Neuronal stem cell (in vitro differentiated cells): ENCODE measurements at regions not wholly inside any gene's neighbourhood (a gene's known extent, or its start where the extent isn't known, plus 50 kb on each side); places are given as distances from the start of the nearest gene placed in this dataset.
A peak's percentile ranks its signal among the peaks of the same experiment; 100 is the strongest.

ENCODE experiments used
- DNase-seq: peaks from one replicate; pipeline ENCODE4 v3.0.0-alpha.2; 2013; ENCODE audit warnings: low spot score
- H2AFZ ChIP-seq: one replicate; pipeline ENCODE4 v1.6.1; 2013; ENCODE audit warnings: mild to moderate bottlenecking, low read length, inconsistent platforms
- H2AK5ac ChIP-seq: 2 replicates; pipeline ENCODE4 v1.6.1; 2013; ENCODE audit warnings: low read depth, mild to moderate bottlenecking, inconsistent platforms, low read length, moderate library complexity, mixed read lengths
- H2BK120ac ChIP-seq: 2 replicates; pipeline ENCODE4 v1.6.1; 2013; ENCODE audit warnings: low read depth, mild to moderate bottlenecking, inconsistent platforms, low read length, moderate library complexity, mixed read lengths
- H2BK12ac ChIP-seq: one replicate; pipeline ENCODE4 v1.6.1; 2013; ENCODE audit warnings: low read length, inconsistent platforms
- H2BK15ac ChIP-seq: 2 replicates; pipeline ENCODE4 v1.6.1; 2013; ENCODE audit warnings: mild to moderate bottlenecking, low read length, inconsistent platforms, mixed read lengths
- H2BK5ac ChIP-seq: one replicate; pipeline ENCODE4 v1.6.1; 2013; ENCODE audit warnings: inconsistent platforms, mild to moderate bottlenecking, low read length, moderate library complexity
- H3K14ac ChIP-seq: one replicate; pipeline ENCODE4 v1.6.1; 2013; ENCODE audit warnings: low read length, inconsistent platforms
- H3K18ac ChIP-seq: 2 replicates; pipeline ENCODE4 v1.6.1; 2013; ENCODE audit warnings: low read length, inconsistent platforms
- H3K23ac ChIP-seq: 2 replicates; pipeline ENCODE4 v1.6.1; 2013; ENCODE audit warnings: low read depth, mild to moderate bottlenecking, mixed read lengths, low read length, inconsistent platforms; ENCODE audit not compliant: poor library complexity
- H3K27ac ChIP-seq: replicated peaks from 3 replicates; pipeline ENCODE4 v1.5.1; 2013; ENCODE audit warnings: low read length, inconsistent platforms
- H3K27me3 ChIP-seq, 3 experiments: 2 replicates each; pipeline ENCODE4 v1.6.1; 2013; ENCODE audit warnings: low read length in 3 of 3, mild to moderate bottlenecking in 2 of 3, inconsistent platforms in 1 of 3, low read depth in 1 of 3, mixed read lengths in 1 of 3, moderate library complexity in 1 of 3; ENCODE audit not compliant: control insufficient read depth in 3 of 3, insufficient read depth in 3 of 3
- H3K36me3 ChIP-seq, 2 donors: replicated peaks in 1 of 2; 2 replicates each; pipeline ENCODE4 v1.6.1; 2013; ENCODE audit warnings: low read length in 2 of 2; ENCODE audit not compliant: control insufficient read depth in 2 of 2, insufficient read depth in 2 of 2
- H3K4ac ChIP-seq: 2 replicates; pipeline ENCODE4 v1.6.1; 2013; ENCODE audit warnings: inconsistent platforms, mild to moderate bottlenecking, low read length, moderate library complexity
- H3K4me1 ChIP-seq, 2 donors: 1 replicate in 1 of 2; 2 replicates in 1 of 2; pipeline ENCODE4 v1.6.1; 2013; ENCODE audit warnings: low read length in 2 of 2, low read depth in 1 of 2; ENCODE audit not compliant: control insufficient read depth in 2 of 2, insufficient read depth in 1 of 2
- H3K4me2 ChIP-seq: one replicate; pipeline ENCODE4 v1.6.1; 2013; ENCODE audit warnings: mild to moderate bottlenecking, low read length, inconsistent platforms; ENCODE audit not compliant: insufficient read depth, poor library complexity, severe bottlenecking
- H3K4me3 ChIP-seq, 2 donors: 2 replicates each; pipeline ENCODE4 v1.5.1; 2013; ENCODE audit warnings: low read length in 2 of 2, mild to moderate bottlenecking in 2 of 2, inconsistent platforms in 1 of 2, moderate library complexity in 1 of 2
- H3K79me1 ChIP-seq: one replicate; pipeline ENCODE4 v1.6.1; 2013; ENCODE audit warnings: low read depth, mild to moderate bottlenecking, inconsistent platforms, low read length, moderate library complexity
- H3K9ac ChIP-seq: one replicate; pipeline ENCODE4 v1.6.1; 2013; ENCODE audit warnings: mild to moderate bottlenecking, low read depth, low read length, inconsistent platforms; ENCODE audit not compliant: poor library complexity
- H3K9me3 ChIP-seq, 2 donors: replicated peaks in 1 of 2; 2 replicates each; pipeline versions ENCODE3 to v1.6.1; 2013; ENCODE audit warnings: low read length in 2 of 2, mild to moderate bottlenecking in 2 of 2, inconsistent platforms in 1 of 2, low read depth in 1 of 2, mixed read lengths in 1 of 2, moderate library complexity in 1 of 2; ENCODE audit not compliant: control insufficient read depth in 2 of 2, insufficient read depth in 1 of 2
- H4K8ac ChIP-seq: one replicate; pipeline ENCODE4 v1.6.1; 2013; ENCODE audit warnings: low read depth, mild to moderate bottlenecking, inconsistent platforms, low read length, moderate library complexity
- H4K91ac ChIP-seq: one replicate; pipeline ENCODE4 v1.6.1; 2013; ENCODE audit warnings: low read length, low read depth, mild to moderate bottlenecking, inconsistent platforms; ENCODE audit not compliant: poor library complexity
- WGBS, 2 donors: extraction: QIAGEN DNeasy Blood & Tissue Kit; methylation state at CpG; one replicate each; pipeline ENCODE4 v1.1.7; 2013; ENCODE audit warnings: missing lambda C conversion rate in 2 of 2, mixed read lengths in 1 of 2; ENCODE audit not compliant: insufficient read length in 2 of 2, insufficient replicate concordance in 1 of 2; ENCODE audit errors: extremely low coverage in 2 of 2; 5-methylcytosine and 5-hydroxymethylcytosine counted together

- Histone ChIP-seq H2BK5ac (no peak overlapping the region), H3K9me3 (no peaks in the 10 kb centered on the region), H3K36me3 (no peaks in the 10 kb centered on the region), H2BK15ac (no peak overlapping the region), H3K27me3 (peaks cover 0 to 20% (median 3%) of the 10 kb centered on the region in 3 experiments), H3K4me2 (no peak overlapping the region), H2AK5ac (no peak overlapping the region), H3K14ac (no peak overlapping the region), H3K4me1 (no peaks in the 10 kb centered on the region), H3K18ac (no peak overlapping the region), H3K23ac (no peak overlapping the region), H3K9ac (no peak overlapping the region), H2BK120ac (no peak overlapping the region), H3K27ac (no peak overlapping the region), H2BK12ac (no peak overlapping the region), H3K4ac (no peak overlapping the region), H3K79me1 (no peaks in the 10 kb centered on the region), H4K91ac (no peak overlapping the region), H2AFZ (no peak overlapping the region), H4K8ac (no peak overlapping the region), H3K4me3 (no peak overlapping the region)
- no CpG with 5 or more reads among the region's 11 CpGs for WGBS, 2 donors
- DNase-seq: no peak
These were observed 357.8 kb downstream of the MID1IP1 start for GRCh38 chrX:39158801-39159657.

GRCh38 chrX:39159921-39160507 lies 358.8 kb downstream of the MID1IP1 start:
- Histone ChIP-seq H4K91ac (no peak overlapping the region), H2BK15ac (no peak overlapping the region), H3K4me1 (no peaks in the 10 kb centered on the region), H3K79me1 (no peaks in the 10 kb centered on the region), H3K9me3 (no peaks in the 10 kb centered on the region), H3K36me3 (no peaks in the 10 kb centered on the region), H2BK12ac (no peak overlapping the region), H3K14ac (no peak overlapping the region), H3K18ac (no peak overlapping the region), H3K23ac (no peak overlapping the region), H2BK5ac (no peak overlapping the region), H3K4ac (no peak overlapping the region), H3K9ac (no peak overlapping the region), H2AFZ (no peak overlapping the region), H3K4me3 (no peak overlapping the region), H3K27ac (no peak overlapping the region), H2BK120ac (no peak overlapping the region), H3K27me3 (peaks cover 0 to 26% (median 3%) of the 10 kb centered on the region in 3 experiments), H4K8ac (no peak overlapping the region), H3K4me2 (no peak overlapping the region), H2AK5ac (no peak overlapping the region)
- no CpG with 5 or more reads among the region's 4 CpGs for WGBS, 2 donors
- DNase-seq: no peak

- H4K8ac ChIP-seq: no peak overlapping the region
- no peak overlapping the region for H2AFZ ChIP-seq
- no peaks in the 10 kb centered on the region for H3K79me1 ChIP-seq
- no peak overlapping the region for H2BK120ac ChIP-seq
- no peak overlapping the region for H4K91ac ChIP-seq
- no peak overlapping the region for H2AK5ac ChIP-seq
- peaks cover 0 to 28% (median 3%) of the 10 kb centered on the region in 3 experiments for H3K27me3 ChIP-seq
- H3K4me2 ChIP-seq: no peak overlapping the region
- no peaks in the 10 kb centered on the region for H3K4me1 ChIP-seq
- H3K18ac ChIP-seq: no peak overlapping the region
- H3K4ac ChIP-seq: no peak overlapping the region
- no peak overlapping the region for H2BK5ac ChIP-seq
- H3K23ac ChIP-seq: no peak overlapping the region
- no peak overlapping the region for H3K9ac ChIP-seq
- no CpG with 5 or more reads among the region's 3 CpGs for WGBS, 2 donors
- no peaks in the 10 kb centered on the region for H3K36me3 ChIP-seq
- H3K14ac ChIP-seq: no peak overlapping the region
- H3K27ac ChIP-seq: no peak overlapping the region
- H3K9me3 ChIP-seq: no peaks in the 10 kb centered on the region
- DNase-seq: no peak
- H2BK15ac ChIP-seq: no peak overlapping the region
- no peak overlapping the region for H2BK12ac ChIP-seq
- H3K4me3 ChIP-seq: no peak overlapping the region
These were observed 360.5 kb downstream of the MID1IP1 start for GRCh38 chrX:39161611-39162255.

GRCh38 chrX:39162322-39162735 lies 361.1 kb downstream of the MID1IP1 start:
- Histone ChIP-seq H3K27ac (no peak overlapping the region), H3K27me3 (peaks cover 0 to 29% (median 3%) of the 10 kb centered on the region in 3 experiments), H3K14ac (no peak overlapping the region), H2BK120ac (no peak overlapping the region), H3K36me3 (no peaks in the 10 kb centered on the region), H3K79me1 (no peaks in the 10 kb centered on the region), H3K4me1 (no peaks in the 10 kb centered on the region), H4K8ac (no peak overlapping the region), H2AFZ (no peak overlapping the region), H2BK15ac (no peak overlapping the region), H3K4me2 (peak overlapping the region; percentile 45), H3K9ac (peak overlapping the region; percentile 4), H2BK5ac (no peak overlapping the region), H3K4me3 (no peak overlapping the region), H2BK12ac (no peak overlapping the region), H3K23ac (no peak overlapping the region), H3K9me3 (no peaks in the 10 kb centered on the region), H4K91ac (no peak overlapping the region), H2AK5ac (no peak overlapping the region), H3K4ac (no peak overlapping the region), H3K18ac (peak overlapping the region; percentile 48)
- no CpG with 5 or more reads among the region's 29 CpGs for WGBS, 2 donors
- no peak for DNase-seq
